H9 (cell line): ENCODE measurements at regions not wholly inside any gene's neighbourhood (a gene's known extent, or its start where the extent isn't known, plus 50 kb on each side); places are given as distances from the start of the nearest gene placed in this dataset.

Experiments
- DNase-seq: peaks from one replicate; pipeline ENCODE4 v3.0.0-alpha.2; 2017
- H2AFZ ChIP-seq: one replicate; pipeline ENCODE4 v1.6.1; 2013; ENCODE audit warnings: mild to moderate bottlenecking, low read length, control low read depth, moderate library complexity
- H2AK5ac ChIP-seq: 2 replicates; pipeline ENCODE4 v1.6.1; 2013; ENCODE audit warnings: low read length, control low read depth, mixed read lengths; ENCODE audit not compliant: insufficient read length
- H2BK120ac ChIP-seq: one replicate; pipeline ENCODE4 v1.6.1; 2013; ENCODE audit warnings: low read depth, mild to moderate bottlenecking, low read length, control low read depth, inconsistent platforms; ENCODE audit not compliant: poor library complexity, severe bottlenecking
- H2BK12ac ChIP-seq: 2 replicates; pipeline ENCODE4 v1.6.1; 2013; ENCODE audit warnings: low read length, control low read depth, mixed read lengths, low read depth; ENCODE audit not compliant: insufficient read length
- H2BK15ac ChIP-seq: 2 replicates; pipeline ENCODE4 v1.6.1; 2013; ENCODE audit warnings: low read depth, low read length, control low read depth
- H2BK20ac ChIP-seq: one replicate; pipeline ENCODE4 v1.6.1; 2013; ENCODE audit warnings: low read depth, mild to moderate bottlenecking, low read length, control low read depth, inconsistent platforms; ENCODE audit not compliant: poor library complexity, severe bottlenecking
- H2BK5ac ChIP-seq: 2 replicates; pipeline ENCODE4 v1.6.1; 2013; ENCODE audit warnings: low read length, control low read depth, mixed read lengths; ENCODE audit not compliant: insufficient read length
- H3K14ac ChIP-seq: 2 replicates; pipeline ENCODE4 v1.6.1; 2013; ENCODE audit warnings: low read length, control low read depth; ENCODE audit not compliant: insufficient read depth
- H3K18ac ChIP-seq: 2 replicates; pipeline ENCODE4 v1.6.1; 2013; ENCODE audit warnings: low read depth, mild to moderate bottlenecking, mixed read lengths, low read length, control low read depth; ENCODE audit not compliant: insufficient read length
- H3K23ac ChIP-seq: 2 replicates; pipeline ENCODE4 v1.6.1; 2013; ENCODE audit warnings: low read length, control low read depth, mixed read lengths, low read depth; ENCODE audit not compliant: insufficient read length
- H3K23me2 ChIP-seq: 2 replicates; pipeline ENCODE4 v1.6.1; 2013; ENCODE audit warnings: low read depth, mild to moderate bottlenecking, mixed read lengths, low read length, control low read depth; ENCODE audit not compliant: insufficient read length, poor library complexity, severe bottlenecking
- H3K27ac ChIP-seq: 2 replicates; pipeline ENCODE4 v1.5.1; 2013; ENCODE audit warnings: low read length, control low read depth, mixed read lengths, low read depth; ENCODE audit not compliant: insufficient read length
- H3K27me3 ChIP-seq: 2 replicates; pipeline ENCODE4 v1.6.1; 2013; ENCODE audit warnings: low read length, control low read depth, inconsistent platforms; ENCODE audit not compliant: insufficient read depth
- H3K4ac ChIP-seq: 2 replicates; pipeline ENCODE4 v1.6.1; 2013; ENCODE audit warnings: low read depth, mild to moderate bottlenecking, control low read depth, inconsistent platforms, low read length, moderate library complexity
- H3K4me1 ChIP-seq: 2 replicates; pipeline ENCODE4 v1.6.1; 2013; ENCODE audit warnings: low read length, control low read depth, inconsistent platforms; ENCODE audit not compliant: insufficient read depth
- H3K4me2 ChIP-seq: 2 replicates; pipeline ENCODE4 v1.6.1; 2013; ENCODE audit warnings: low read length, control low read depth, mixed read lengths; ENCODE audit not compliant: insufficient read length, insufficient read depth
- H3K56ac ChIP-seq: 2 replicates; pipeline ENCODE4 v1.6.1; 2013; ENCODE audit warnings: low read depth, mild to moderate bottlenecking, mixed read lengths, low read length, control low read depth; ENCODE audit not compliant: insufficient read length
- H3K79me1 ChIP-seq: 2 replicates; pipeline ENCODE4 v1.6.1; 2013; ENCODE audit warnings: low read depth, mild to moderate bottlenecking, moderate library complexity, low read length, control low read depth, inconsistent platforms; ENCODE audit not compliant: insufficient read depth, poor library complexity, severe bottlenecking
- H3K79me2 ChIP-seq: 2 replicates; pipeline ENCODE4 v1.6.1; 2013; ENCODE audit warnings: low read length, control low read depth, inconsistent platforms; ENCODE audit not compliant: insufficient read depth
- H3K9ac ChIP-seq: 2 replicates; pipeline ENCODE4 v1.6.1; 2013; ENCODE audit warnings: low read length, control low read depth, mixed read lengths; ENCODE audit not compliant: insufficient read length; ENCODE audit errors: extremely low read depth
- H3K9me3 ChIP-seq: one replicate; pipeline ENCODE4 v1.6.1; 2013; ENCODE audit warnings: low read depth, low read length, inconsistent platforms; ENCODE audit not compliant: control insufficient read depth
- H3T11ph ChIP-seq: one replicate; pipeline ENCODE4 v1.6.1; 2013; ENCODE audit warnings: mild to moderate bottlenecking, low read length, control low read depth, inconsistent platforms
- H4K20me1 ChIP-seq: one replicate; pipeline ENCODE4 v1.6.1; 2013; ENCODE audit not compliant: control insufficient read depth, insufficient read length, insufficient read depth
- H4K5ac ChIP-seq: 2 replicates; pipeline ENCODE4 v1.6.1; 2013; ENCODE audit warnings: low read depth, mild to moderate bottlenecking, mixed read lengths, low read length, control low read depth; ENCODE audit not compliant: insufficient read length
- H4K8ac ChIP-seq: replicated peaks from 2 replicates; pipeline ENCODE4 v1.6.1; 2013; ENCODE audit warnings: low read length, control low read depth, mixed read lengths, low read depth; ENCODE audit not compliant: insufficient read length
- H4K91ac ChIP-seq: 2 replicates; pipeline ENCODE4 v1.6.1; 2013; ENCODE audit warnings: low read depth, mild to moderate bottlenecking, moderate library complexity, mixed read lengths, low read length, control low read depth; ENCODE audit not compliant: insufficient read length
- H3K27ac Mint-ChIP-seq, 3 experiments: 2 replicates in 2 of 3; 3 replicates in 1 of 3; pipeline ENCODE4 v1.8.0; 2020 to 2021; ENCODE audit warnings: mixed read lengths in 3 of 3, mild to moderate bottlenecking in 1 of 3, moderate library complexity in 1 of 3
- H3K27me3 Mint-ChIP-seq: 2 replicates; pipeline ENCODE4 v1.8.0; 2021; ENCODE audit warnings: low read depth, mild to moderate bottlenecking, moderate library complexity, mixed read lengths
- H3K36me3 Mint-ChIP-seq, 3 experiments: 2 replicates in 2 of 3; 3 replicates in 1 of 3; pipeline ENCODE4 v1.8.0; 2020 to 2021; ENCODE audit warnings: low read depth in 3 of 3, mixed read lengths in 3 of 3; ENCODE audit not compliant: insufficient read depth in 1 of 3
- H3K4me1 Mint-ChIP-seq, 2 experiments: 2 replicates each; pipeline ENCODE4 v1.8.0; 2020; ENCODE audit warnings: mixed read lengths in 2 of 2
- H3K4me3 Mint-ChIP-seq, 2 experiments: 2 replicates in 1 of 2; 3 replicates in 1 of 2; pipeline ENCODE4 v1.8.0; 2020 to 2021; ENCODE audit warnings: mild to moderate bottlenecking in 2 of 2, mixed read lengths in 2 of 2, moderate library complexity in 1 of 2
- H3K9me3 Mint-ChIP-seq, 2 experiments: 2 replicates in 1 of 2; 3 replicates in 1 of 2; pipeline ENCODE4 v1.8.0; 2020; ENCODE audit warnings: mild to moderate bottlenecking in 2 of 2, mixed read lengths in 2 of 2, moderate library complexity in 1 of 2
- CTCF ChIP-seq: fragments of 200-600 bp; sonication (generic); conservative IDR thresholded peaks from 3 replicates; pipeline ENCODE4 v1.8.0; 2021; ENCODE audit warnings: antibody characterized with exemption, mild to moderate bottlenecking
- WGBS: extraction: QIAGEN DNeasy Blood & Tissue Kit; methylation state at CpG from one replicate; pipeline ENCODE4 v1.1.7; 2013; ENCODE audit warnings: missing lambda C conversion rate, low lambda C conversion rate, mixed read lengths; ENCODE audit not compliant: insufficient read length; ENCODE audit errors: extremely low coverage; 5-methylcytosine and 5-hydroxymethylcytosine counted together

GRCh38 chr1:81430955-81431623 lies 369.6 kb upstream of the ADGRL2 start:
- Histone ChIP-seq H4K91ac (no peak overlapping the region), H3K79me2 (no peaks in the 10 kb centered on the region), H3K79me1 (no peaks in the 10 kb centered on the region), H3K56ac (no peak overlapping the region), H2BK5ac (no peak overlapping the region), H3K23ac (no peak overlapping the region), H2BK12ac (no peak overlapping the region), H3K27me3 (no peaks in the 10 kb centered on the region), H2BK120ac (no peak overlapping the region), H4K8ac (no peak overlapping the region), H3T11ph (no peak overlapping the region), H2AFZ (no peak overlapping the region), H3K4me2 (peak overlapping the region; percentile 46), H2AK5ac (no peak overlapping the region), H3K4ac (no peak overlapping the region), H4K5ac (no peak overlapping the region), H4K20me1 (no peaks in the 10 kb centered on the region), H3K14ac (no peak overlapping the region), H3K9ac (no peak overlapping the region), H3K18ac (no peak overlapping the region), H3K27ac (peak overlapping the region; percentile 79), H2BK15ac (no peak overlapping the region), H3K4me1 (peaks cover 12% of the 10 kb centered on the region), H3K23me2 (no peaks in the 10 kb centered on the region), H3K9me3 (no peaks in the 10 kb centered on the region), H2BK20ac (no peak overlapping the region)
- TF ChIP-seq CTCF: no peak
- peak; percentile 38 for DNase-seq
- Mint-ChIP-seq H3K4me1 (peaks cover 58 to 64% of the 10 kb centered on the region in 2 experiments), H3K4me3 (peak overlapping the region; percentile 31 to 47), H3K27ac (peak overlapping the region; percentile 94 to 99 (median 97)), H3K36me3 (peaks cover 8 to 15% (median 12%) of the 10 kb centered on the region in 3 experiments), H3K27me3 (no peaks in the 10 kb centered on the region), H3K9me3 (peaks cover 0 to 4% of the 10 kb centered on the region in 2 experiments; a peak in 3 of 5 replicates)
- no CpG with 5 or more reads among the region's 6 CpGs for WGBS
